Loucy (cell line): ENCODE measurements at regions not wholly inside any gene's neighbourhood (a gene's known extent, or its start where the extent isn't known, plus 50 kb on each side); places are given as distances from the start of the nearest gene placed in this dataset.

ENCODE experiments used
- CTCF ChIP-seq: fragments of 200-600 bp; sonication (generic); conservative IDR thresholded peaks from 2 replicates; pipeline ENCODE4 v1.5.1; 2014; ENCODE audit warnings: mild to moderate bottlenecking, antibody characterized with exemption, low read length
- EZH2phosphoT487 ChIP-seq: fragments of 200-600 bp; IDR thresholded peaks from 2 replicates; pipeline ENCODE4 v1.6.1; 2018; ENCODE audit warnings: antibody characterized with exemption, mild to moderate bottlenecking, moderate library complexity, borderline replicate concordance

- TF ChIP-seq CTCF, result no peak
- TF ChIP-seq EZH2phosphoT487, result no peak
Observed at GRCh38 chr2:64228126-64228678, 84.0 kb upstream of the PELI1 start.
